CD14-positive monocyte (primary cell): ENCODE measurements at regions not wholly inside any gene's neighbourhood (a gene's known extent, or its start where the extent isn't known, plus 50 kb on each side); places are given as distances from the start of the nearest gene placed in this dataset.

ENCODE experiments used
- DNase-seq, 3 donors: peaks; one replicate each; pipeline ENCODE4 v3.0.0-alpha.2; 2011 to 2022
- H2AFZ ChIP-seq: 2 replicates; pipeline ENCODE4 v1.6.0; 2012; ENCODE audit warnings: mild to moderate bottlenecking, low read depth, low read length, inconsistent platforms; ENCODE audit not compliant: insufficient read depth, poor library complexity, severe bottlenecking
- H3K27ac ChIP-seq, 2 donors: 1 replicate in 1 of 2; 2 replicates in 1 of 2; pipeline ENCODE4 v1.5.1; 2012 to 2013; ENCODE audit warnings: low read length in 2 of 2, control low read depth in 1 of 2, inconsistent platforms in 1 of 2, low read depth in 1 of 2, mild to moderate bottlenecking in 1 of 2
- H3K27me3 ChIP-seq, 2 donors: one replicate each; pipeline versions ENCODE4 v1.6.0 to v1.6.1; 2011 to 2013; ENCODE audit warnings: low read length in 2 of 2; ENCODE audit not compliant: control insufficient read depth in 2 of 2, insufficient read depth in 2 of 2
- H3K36me3 ChIP-seq, 2 donors: replicated peaks in 1 of 2; 1 replicate in 1 of 2; 2 replicates in 1 of 2; pipeline versions ENCODE4 v1.5.1 to v1.6.1; 2012 to 2013; ENCODE audit warnings: low read length in 2 of 2, control low read depth in 1 of 2, inconsistent platforms in 1 of 2, mild to moderate bottlenecking in 1 of 2; ENCODE audit not compliant: insufficient read depth in 2 of 2, control insufficient read depth in 1 of 2
- H3K4me1 ChIP-seq, 2 donors: 1 replicate in 1 of 2; 2 replicates in 1 of 2; pipeline versions ENCODE4 v1.5.1 to v1.6.1; 2012 to 2013; ENCODE audit warnings: low read length in 2 of 2, control low read depth in 1 of 2, inconsistent platforms in 1 of 2, mild to moderate bottlenecking in 1 of 2, moderate library complexity in 1 of 2; ENCODE audit not compliant: insufficient read depth in 2 of 2, control insufficient read depth in 1 of 2
- H3K4me2 ChIP-seq: replicated peaks from 2 replicates; pipeline ENCODE3; 2012; ENCODE audit warnings: low read length, moderate library complexity, mild to moderate bottlenecking; ENCODE audit not compliant: poor library complexity, severe bottlenecking; ENCODE audit errors: extremely low read depth
- H3K4me3 ChIP-seq, 3 experiments: fragments of 200-600 bp in 1 of 3; sonication (generic) in 1 of 3; replicated peaks in 1 of 3; 1 replicate in 2 of 3; 2 replicates in 1 of 3; pipeline ENCODE4 v1.5.1; 2011 to 2013; ENCODE audit warnings: low read length in 3 of 3, mild to moderate bottlenecking in 3 of 3, control low read depth in 2 of 3, low read depth in 2 of 3, inconsistent platforms in 1 of 3, moderate library complexity in 1 of 3
- H3K79me2 ChIP-seq: 2 replicates; pipeline ENCODE4 v1.6.0; 2012; ENCODE audit warnings: mild to moderate bottlenecking, control low read depth, inconsistent platforms, low read length, moderate library complexity; ENCODE audit not compliant: insufficient read depth
- H3K9ac ChIP-seq: 2 replicates; pipeline ENCODE4 v1.6.0; 2017; ENCODE audit warnings: low read length, mild to moderate bottlenecking; ENCODE audit not compliant: insufficient read depth, poor library complexity, severe bottlenecking
- H3K9me3 ChIP-seq, 2 donors: replicated peaks in 1 of 2; 1 replicate in 1 of 2; 2 replicates in 1 of 2; pipeline versions ENCODE4 v1.5.1 to v1.6.1; 2012 to 2013; ENCODE audit warnings: low read length in 2 of 2, control low read depth in 1 of 2; ENCODE audit not compliant: control insufficient read depth in 1 of 2, insufficient read depth in 1 of 2
- H4K20me1 ChIP-seq: 2 replicates; pipeline ENCODE4 v1.6.0; 2012; ENCODE audit warnings: mild to moderate bottlenecking, low read length, control low read depth, moderate library complexity; ENCODE audit not compliant: insufficient read depth
- H3K27ac Mint-ChIP-seq, 7 donors: one replicate each; pipeline ENCODE4 v1.8.0; 2020; ENCODE audit warnings: mild to moderate bottlenecking in 7 of 7, mixed read lengths in 7 of 7, moderate library complexity in 6 of 7, inconsistent platforms in 2 of 7
- H3K27me3 Mint-ChIP-seq, 3 donors: one replicate each; pipeline ENCODE4 v1.8.0; 2021 to 2022; ENCODE audit warnings: low read depth in 3 of 3, mild to moderate bottlenecking in 3 of 3, mixed read lengths in 3 of 3, moderate library complexity in 3 of 3, inconsistent platforms in 1 of 3
- H3K36me3 Mint-ChIP-seq, 2 donors: one replicate each; pipeline ENCODE4 v1.8.0; 2020; ENCODE audit warnings: mixed read lengths in 2 of 2, inconsistent platforms in 1 of 2, mild to moderate bottlenecking in 1 of 2
- H3K4me1 Mint-ChIP-seq: one replicate; pipeline ENCODE4 v1.8.0; 2020; ENCODE audit warnings: mild to moderate bottlenecking, mixed read lengths
- H3K4me3 Mint-ChIP-seq, 2 donors: one replicate each; pipeline ENCODE4 v1.8.0; 2020; ENCODE audit warnings: mild to moderate bottlenecking in 2 of 2, mixed read lengths in 2 of 2, moderate library complexity in 1 of 2
- H3K9me3 Mint-ChIP-seq, 7 donors: one replicate each; pipeline ENCODE4 v1.8.0; 2020 to 2022; ENCODE audit warnings: mixed read lengths in 7 of 7, mild to moderate bottlenecking in 6 of 7, moderate library complexity in 6 of 7, inconsistent platforms in 2 of 7
- WGBS: methylation state at CpG from one replicate; pipeline ENCODE4 v1.1.5; 2013; ENCODE audit warnings: missing lambda C conversion rate; ENCODE audit not compliant: insufficient coverage; 5-methylcytosine and 5-hydroxymethylcytosine counted together
- intact Hi-C, 2 donors: fragments of 100-400 bp; cut with micrococcal nuclease; formaldehyde crosslinking; loops; one replicate each; pipeline versions ENCODE4 v1.15.0 to v1.15.1; 2023
- TF ChIP-seq, protein P1 (sequence below): fragments of 200-600 bp; IDR thresholded peaks from one replicate; pipeline ENCODE4 v1.8.0; 2022; ENCODE audit warnings: antibody characterized with exemption, mild to moderate bottlenecking

DNA sequence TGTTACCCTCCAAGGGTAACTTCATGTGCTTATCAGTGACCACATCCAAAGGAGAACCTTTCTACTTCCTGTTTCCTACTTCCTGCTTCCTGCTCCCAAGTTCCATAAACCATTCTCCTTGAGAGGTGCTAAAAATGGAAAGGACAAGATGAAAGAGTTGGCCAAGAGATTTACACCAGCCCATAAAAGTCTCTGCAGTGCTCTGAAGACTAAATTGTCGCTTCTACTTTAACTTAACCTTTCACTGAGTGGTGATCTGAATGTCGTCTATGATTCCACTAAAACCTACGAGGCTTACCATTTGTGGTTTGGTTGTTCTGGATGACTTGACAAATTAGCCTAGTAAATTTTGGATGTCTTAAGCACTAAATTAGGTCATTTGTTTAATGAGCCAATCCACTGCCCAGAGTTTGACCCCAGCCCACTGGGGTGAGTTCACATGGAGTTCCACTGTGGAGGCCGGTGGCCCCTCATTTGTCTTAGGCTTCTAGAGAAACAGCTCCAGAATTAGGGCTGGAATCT lies 333.1 kb downstream of the FOXL1 start:
- DNase-seq, result no peak
- no peaks in the 10 kb centered on the region for H3K36me3 Mint-ChIP-seq

DNA sequence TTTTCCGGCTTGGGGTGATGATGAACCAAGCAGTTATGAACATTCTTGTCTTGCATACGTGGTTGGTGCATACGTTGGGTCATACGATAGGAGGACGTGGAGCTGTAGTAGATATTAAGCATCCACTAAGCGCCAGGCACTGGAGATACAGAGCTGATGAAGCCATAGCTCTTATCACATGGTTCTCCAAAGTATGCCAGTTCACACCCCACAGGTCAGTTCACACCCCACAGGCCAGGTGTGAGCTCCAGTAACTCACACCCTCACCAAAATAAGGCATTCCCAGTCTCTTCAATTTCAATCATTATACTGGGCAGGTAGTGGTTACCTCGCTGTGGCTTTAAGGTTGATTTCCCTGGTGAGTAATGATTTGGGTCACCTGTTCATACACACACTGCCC lies 335.5 kb downstream of the FOXL1 start:
- H3K79me2 ChIP-seq, result no peaks in the 10 kb centered on the region
- H3K9me3 Mint-ChIP-seq, result no peaks in the 10 kb centered on the region
- no peaks in the 10 kb centered on the region for H3K4me1 ChIP-seq
- H3K27me3 ChIP-seq, result no peaks in the 10 kb centered on the region
- no peaks in the 10 kb centered on the region for H3K36me3 ChIP-seq
- no peak overlapping the region for H3K9ac ChIP-seq
- H3K9me3 ChIP-seq, result no peaks in the 10 kb centered on the region
- H3K36me3 Mint-ChIP-seq, result no peaks in the 10 kb centered on the region
- no peak overlapping the region for H3K4me3 ChIP-seq
- peaks cover 2% of the 10 kb centered on the region for H3K4me1 Mint-ChIP-seq
- TF ChIP-seq, protein P1, sequence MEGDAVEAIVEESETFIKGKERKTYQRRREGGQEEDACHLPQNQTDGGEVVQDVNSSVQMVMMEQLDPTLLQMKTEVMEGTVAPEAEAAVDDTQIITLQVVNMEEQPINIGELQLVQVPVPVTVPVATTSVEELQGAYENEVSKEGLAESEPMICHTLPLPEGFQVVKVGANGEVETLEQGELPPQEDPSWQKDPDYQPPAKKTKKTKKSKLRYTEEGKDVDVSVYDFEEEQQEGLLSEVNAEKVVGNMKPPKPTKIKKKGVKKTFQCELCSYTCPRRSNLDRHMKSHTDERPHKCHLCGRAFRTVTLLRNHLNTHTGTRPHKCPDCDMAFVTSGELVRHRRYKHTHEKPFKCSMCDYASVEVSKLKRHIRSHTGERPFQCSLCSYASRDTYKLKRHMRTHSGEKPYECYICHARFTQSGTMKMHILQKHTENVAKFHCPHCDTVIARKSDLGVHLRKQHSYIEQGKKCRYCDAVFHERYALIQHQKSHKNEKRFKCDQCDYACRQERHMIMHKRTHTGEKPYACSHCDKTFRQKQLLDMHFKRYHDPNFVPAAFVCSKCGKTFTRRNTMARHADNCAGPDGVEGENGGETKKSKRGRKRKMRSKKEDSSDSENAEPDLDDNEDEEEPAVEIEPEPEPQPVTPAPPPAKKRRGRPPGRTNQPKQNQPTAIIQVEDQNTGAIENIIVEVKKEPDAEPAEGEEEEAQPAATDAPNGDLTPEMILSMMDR, result no peak
- no peak overlapping the region for H2AFZ ChIP-seq
- H3K4me2 ChIP-seq, result no peak overlapping the region
- intact Hi-C loops, result no loop called here
- no peak for DNase-seq
- H3K4me3 Mint-ChIP-seq, result no peak overlapping the region
- WGBS, result 93% methylated on average over 4 of the region's 7 CpGs
- no peaks in the 10 kb centered on the region for H4K20me1 ChIP-seq
- H3K27ac Mint-ChIP-seq, result no peak overlapping the region
- H3K27me3 Mint-ChIP-seq, result peaks cover 0 to 14% (median 10%) of the 10 kb centered on the region in 3 donors
- H3K27ac ChIP-seq, result no peak overlapping the region

More for the DNA sequence above, 333.1 kb downstream of the FOXL1 start:
- Histone ChIP-seq H3K4me1 (no peaks in the 10 kb centered on the region), H3K79me2 (no peaks in the 10 kb centered on the region), H3K9ac (no peak overlapping the region), H3K9me3 (no peaks in the 10 kb centered on the region), H3K36me3 (no peaks in the 10 kb centered on the region), H3K27ac (no peak overlapping the region), H3K4me3 (no peak overlapping the region), H2AFZ (no peak overlapping the region), H4K20me1 (no peaks in the 10 kb centered on the region), H3K27me3 (no peaks in the 10 kb centered on the region), H3K4me2 (no peak overlapping the region)
- H3K27me3 Mint-ChIP-seq, result peaks cover 2 to 14% (median 10%) of the 10 kb centered on the region in 3 donors
- peaks cover 0 to 1% (median 0%) of the 10 kb centered on the region in 7 donors for H3K9me3 Mint-ChIP-seq
- TF ChIP-seq, protein P1, result no peak
- H3K27ac Mint-ChIP-seq, result no peak overlapping the region
- H3K4me1 Mint-ChIP-seq, result peaks cover 2% of the 10 kb centered on the region
- intact Hi-C loops, result no loop called here
- no peak overlapping the region for H3K4me3 Mint-ChIP-seq
- 100% methylated on average over 1 of the region's 4 CpGs for WGBS
